ENCODE measurements at regions not wholly inside any gene's neighbourhood (a gene's known extent, or its start where the extent isn't known, plus 50 kb on each side); places are given as distances from the start of the nearest gene placed in this dataset.

- TF ChIP-seq CTCF (IDR thresholded peaks at IDR 0.05; ENCODE audit: low read length) (no peak), EZH2 (optimal IDR thresholded peaks at IDR 0.05; ENCODE audit: low read depth, low read length) (no peak), EZH2phosphoT487 (IDR thresholded peaks at IDR 0.05; ENCODE audit: low read length) (no peak)
Measured at GRCh38 chr4:181566490-181566889, 676.7 kb upstream of the TENM3 start.

All from MM.1S (cell line).